Prostate gland (tissue), 2 donors: ENCODE measurements at regions not wholly inside any gene's neighbourhood (a gene's known extent, or its start where the extent isn't known, plus 50 kb on each side); places are given as distances from the start of the nearest gene placed in this dataset.
"Not testable (repeated sequence)": the region's sequence is repeated elsewhere in the genome, so short reads cannot be mapped to it uniquely, and the experiment has no call there.

Experiments
- DNase-seq: peaks from one replicate; pipeline ENCODE4 v3.0.0-alpha.2; 2019; ENCODE audit warnings: low spot score
- H3K27ac ChIP-seq, 2 donors: fragments of 200-600 bp; sonication (generic); 2 replicates each; pipeline ENCODE4 v1.5.1; 2017 to 2019
- H3K27me3 ChIP-seq: fragments of 200-600 bp; sonication (generic); replicated peaks from 2 replicates; pipeline ENCODE4 v1.5.1; 2019; ENCODE audit not compliant: insufficient read depth
- H3K36me3 ChIP-seq, 2 donors: fragments of 200-600 bp; sonication (generic); 1 replicate in 1 of 2; 2 replicates in 1 of 2; pipeline versions ENCODE4 v1.5.1 to v1.8.1; 2017 to 2019
- H3K4me1 ChIP-seq: fragments of 200-600 bp; sonication (generic); replicated peaks from 2 replicates; pipeline ENCODE4 v1.5.1; 2019
- H3K4me3 ChIP-seq, 2 donors: fragments of 200-600 bp; sonication (generic); 2 replicates each; pipeline ENCODE4 v1.5.1; 2017 to 2019
- H3K9me3 ChIP-seq: fragments of 200-600 bp; sonication (generic); 2 replicates; pipeline ENCODE4 v1.5.1; 2017
- CTCF ChIP-seq, 4 experiments: fragments of 200-600 bp in 2 of 4; fragments of 450-650 bp in 2 of 4; sonication (generic) in 2 of 4; IDR thresholded peaks; 1 replicate in 3 of 4; 2 replicates in 1 of 4; pipeline ENCODE4 v1.5.1; 2016 to 2019; ENCODE audit warnings: antibody characterized with exemption in 4 of 4, mild to moderate bottlenecking in 2 of 4, moderate library complexity in 2 of 4
- POLR2A ChIP-seq: fragments of 450-650 bp; IDR thresholded peaks from one replicate; pipeline ENCODE4 v1.6.1; 2016; ENCODE audit warnings: antibody characterized with exemption, mild to moderate bottlenecking
- POLR2AphosphoS5 ChIP-seq: sonication (generic); formaldehyde crosslinking; IDR thresholded peaks from one replicate; pipeline ENCODE4 v1.6.1; 2017; ENCODE audit warnings: antibody characterized with exemption
- WGBS: methylation state at CpG from one replicate; pipeline ENCODE4 v1.1.5; 2018; 5-methylcytosine and 5-hydroxymethylcytosine counted together
- intact Hi-C: fragments of 100-400 bp; cut with DNase I; formaldehyde crosslinking; loops from one replicate; pipeline ENCODE4 v1.14.2; 2022

- H3K4me3 ChIP-seq: no peak overlapping the region
- 82% methylated on average over 5 of the region's 5 CpGs for WGBS
- no peak for DNase-seq
- TF ChIP-seq POLR2AphosphoS5: no peak
- no peak for TF ChIP-seq CTCF (IDR thresholded peaks at IDR 0.05)
- TF ChIP-seq POLR2A: no peak
- H3K27me3 ChIP-seq: no peaks in the 10 kb centered on the region
- no peaks in the 10 kb centered on the region for H3K9me3 ChIP-seq
- intact Hi-C loops: no loop called here
- no peak overlapping the region for H3K27ac ChIP-seq
- H3K4me1 ChIP-seq: no peaks in the 10 kb centered on the region
- H3K36me3 ChIP-seq: no peaks in the 10 kb centered on the region
Observed at GRCh38 chr11:80261776-80262175, 820.9 kb upstream of the TENM4 start.

DNA sequence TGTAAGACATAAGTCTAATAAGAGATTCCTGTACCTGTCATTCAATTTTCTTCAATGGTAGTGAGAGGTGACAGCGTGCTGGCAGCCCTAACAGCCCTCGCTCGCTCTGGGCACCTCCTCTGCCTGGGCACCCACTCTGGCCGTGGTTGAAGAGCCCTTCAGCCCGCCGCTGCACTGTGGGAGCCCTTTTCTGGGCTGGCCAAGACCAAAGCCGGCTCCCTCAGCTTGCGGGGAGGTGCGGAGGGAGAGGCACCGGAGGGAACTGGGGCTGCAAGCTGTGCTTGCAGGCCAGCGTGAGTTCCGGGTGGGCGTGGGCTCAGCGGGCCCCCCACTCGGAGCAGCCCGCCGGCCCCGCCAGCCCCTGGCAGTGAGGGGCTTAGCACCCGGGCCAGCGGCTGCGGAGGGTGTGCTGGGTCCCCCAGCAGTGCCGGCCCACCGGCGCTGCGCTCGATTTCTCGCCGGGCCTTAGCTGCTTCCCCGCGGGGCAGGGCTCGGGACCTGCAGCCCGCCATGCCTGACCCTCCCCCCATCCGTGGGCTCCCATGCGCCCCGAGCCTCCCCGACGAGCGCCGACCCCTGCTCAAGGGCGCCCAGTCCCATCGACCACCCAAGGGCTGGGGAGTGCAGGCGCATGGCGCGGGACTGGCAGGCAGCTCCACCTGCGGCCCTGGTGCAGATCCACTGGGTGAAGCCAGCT is 816.6 kb upstream of the TENM4 start:
- WGBS: 92% methylated on average over 44 of the region's 45 CpGs
- H3K4me1 ChIP-seq, H3K4me3 ChIP-seq, H3K27me3 ChIP-seq, H3K9me3 ChIP-seq, H3K36me3 ChIP-seq, DNase-seq, H3K27ac ChIP-seq, intact Hi-C loops: not testable (repeated sequence)

GRCh38 chr11:80255021-80255420 is 814.2 kb upstream of the TENM4 start:
- Histone ChIP-seq H3K4me1 (no peaks in the 10 kb centered on the region), H3K27ac (no peak overlapping the region), H3K4me3 (no peak overlapping the region), H3K36me3 (no peaks in the 10 kb centered on the region), H3K27me3 (no peaks in the 10 kb centered on the region), H3K9me3 (no peaks in the 10 kb centered on the region)
- TF ChIP-seq CTCF (IDR thresholded peaks at IDR 0.05) (no peak), POLR2A (no peak), POLR2AphosphoS5 (no peak)
- intact Hi-C loops: no loop called here
- DNase-seq: no peak

DNA sequence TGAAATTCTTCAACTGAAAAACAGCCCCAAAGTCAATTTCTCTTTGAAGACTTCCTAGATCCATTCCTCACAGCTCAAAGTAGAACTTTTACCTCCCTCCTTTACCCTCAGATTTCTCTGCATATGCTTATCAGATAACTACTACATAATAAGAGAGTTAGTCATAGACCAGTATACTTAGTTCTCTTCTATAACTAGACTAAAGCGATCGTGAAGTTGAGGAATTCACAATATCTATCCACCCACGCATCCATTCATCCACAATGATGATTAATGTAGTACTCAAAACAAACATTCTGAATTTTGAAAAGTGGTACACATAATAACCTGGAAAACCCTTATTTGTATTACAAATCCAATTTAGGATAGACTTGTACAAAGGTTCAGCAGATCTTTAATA is 800.9 kb upstream of the TENM4 start:
- 79% methylated on average over 3 of the region's 3 CpGs for WGBS

GRCh38 chr11:80240245-80240644 is 799.4 kb upstream of the TENM4 start:
- Histone ChIP-seq H3K27me3 (no peaks in the 10 kb centered on the region), H3K36me3 (no peaks in the 10 kb centered on the region), H3K9me3 (no peaks in the 10 kb centered on the region), H3K4me3 (no peak overlapping the region), H3K27ac (no peak overlapping the region), H3K4me1 (no peaks in the 10 kb centered on the region)
- TF ChIP-seq POLR2A (no peak), POLR2AphosphoS5 (no peak), CTCF (IDR thresholded peaks at IDR 0.05) (no peak)
- intact Hi-C loops: no loop called here
- no peak for DNase-seq
- WGBS: 72% methylated on average over 1 of the region's 1 CpG

More for the DNA sequence above, 800.9 kb upstream of the TENM4 start:
- Histone ChIP-seq H3K4me3 (no peak overlapping the region), H3K9me3 (no peaks in the 10 kb centered on the region), H3K27ac (no peak overlapping the region), H3K4me1 (no peaks in the 10 kb centered on the region), H3K27me3 (no peaks in the 10 kb centered on the region), H3K36me3 (no peaks in the 10 kb centered on the region)
- intact Hi-C loops: no loop called here
- TF ChIP-seq POLR2AphosphoS5 (no peak), POLR2A (no peak), CTCF (IDR thresholded peaks at IDR 0.05) (no peak)
- no peak for DNase-seq
